HepG2 (cell line): ENCODE measurements at regions not wholly inside any gene's neighbourhood (a gene's known extent, or its start where the extent isn't known, plus 50 kb on each side); places are given as distances from the start of the nearest gene placed in this dataset.

Experiments used
- FOXK2 ChIP-seq: fragments of 450-650 bp; IDR thresholded peaks from 2 replicates; pipeline ENCODE4 v1.6.1; 2016
- HNRNPK ChIP-seq: fragments of 200-400 bp; formaldehyde crosslinking; IDR thresholded peaks from 2 replicates; pipeline ENCODE4 v1.6.1; 2018; ENCODE audit warnings: low read length, low read depth, moderate library complexity, mild to moderate bottlenecking; ENCODE audit not compliant: poor library complexity, severe bottlenecking
- ZFP36 ChIP-seq: fragments of 150-350 bp; IDR thresholded peaks from 2 replicates; pipeline ENCODE4 v1.6.1; 2018; ENCODE audit warnings: borderline replicate concordance, low read length, low read depth; ENCODE audit not compliant: partially characterized antibody
- TF ChIP-seq, protein P1 (sequence below): sonication (generic); formaldehyde crosslinking; conservative IDR thresholded peaks from 2 replicates; pipeline ENCODE4 v1.8.0; 2022; ENCODE audit warnings: mild to moderate bottlenecking, moderate library complexity, missing genetic modification reagents
- TF ChIP-seq, protein P2 (sequence below): sonication (generic); formaldehyde crosslinking; IDR thresholded peaks from 2 replicates; pipeline ENCODE4 v1.5.0; 2020; ENCODE audit warnings: mild to moderate bottlenecking, missing genetic modification reagents, moderate library complexity
- TF ChIP-seq, protein P3 (sequence below): sonication (generic); formaldehyde crosslinking; IDR thresholded peaks from 2 replicates; pipeline ENCODE4 v1.9.0; 2021; ENCODE audit warnings: missing genetic modification reagents, borderline replicate concordance

DNA sequence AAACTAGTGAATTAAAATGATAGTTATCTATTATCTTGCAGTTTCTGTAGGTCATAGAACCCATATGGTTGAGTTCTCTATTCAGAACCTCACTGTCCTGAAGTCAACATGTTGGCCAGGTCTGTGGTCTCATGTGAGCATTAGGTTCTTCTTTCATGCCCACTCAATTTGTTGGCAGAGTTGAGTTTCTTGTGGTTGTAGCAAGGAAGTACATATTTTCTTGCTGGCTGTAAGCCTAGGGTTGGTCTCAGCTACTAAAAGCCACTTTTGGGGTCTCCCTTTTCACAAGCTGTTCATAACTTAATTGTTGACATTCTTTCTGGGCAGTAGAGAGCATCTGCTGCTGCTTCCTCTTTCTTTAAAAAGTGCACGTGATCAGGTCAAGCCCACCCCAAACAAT, 1165.1 kb upstream of the NCAM2 start:
- TF ChIP-seq, protein P1, sequence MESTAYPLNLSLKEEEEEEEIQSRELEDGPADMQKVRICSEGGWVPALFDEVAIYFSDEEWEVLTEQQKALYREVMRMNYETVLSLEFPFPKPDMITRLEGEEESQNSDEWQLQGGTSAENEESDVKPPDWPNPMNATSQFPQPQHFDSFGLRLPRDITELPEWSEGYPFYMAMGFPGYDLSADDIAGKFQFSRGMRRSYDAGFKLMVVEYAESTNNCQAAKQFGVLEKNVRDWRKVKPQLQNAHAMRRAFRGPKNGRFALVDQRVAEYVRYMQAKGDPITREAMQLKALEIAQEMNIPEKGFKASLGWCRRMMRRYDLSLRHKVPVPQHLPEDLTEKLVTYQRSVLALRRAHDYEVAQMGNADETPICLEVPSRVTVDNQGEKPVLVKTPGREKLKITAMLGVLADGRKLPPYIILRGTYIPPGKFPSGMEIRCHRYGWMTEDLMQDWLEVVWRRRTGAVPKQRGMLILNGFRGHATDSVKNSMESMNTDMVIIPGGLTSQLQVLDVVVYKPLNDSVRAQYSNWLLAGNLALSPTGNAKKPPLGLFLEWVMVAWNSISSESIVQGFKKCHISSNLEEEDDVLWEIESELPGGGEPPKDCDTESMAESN (CRISPR knock-in tag) = no peak
- no peak for TF ChIP-seq FOXK2
- TF ChIP-seq HNRNPK = no peak
- TF ChIP-seq, protein P2, sequence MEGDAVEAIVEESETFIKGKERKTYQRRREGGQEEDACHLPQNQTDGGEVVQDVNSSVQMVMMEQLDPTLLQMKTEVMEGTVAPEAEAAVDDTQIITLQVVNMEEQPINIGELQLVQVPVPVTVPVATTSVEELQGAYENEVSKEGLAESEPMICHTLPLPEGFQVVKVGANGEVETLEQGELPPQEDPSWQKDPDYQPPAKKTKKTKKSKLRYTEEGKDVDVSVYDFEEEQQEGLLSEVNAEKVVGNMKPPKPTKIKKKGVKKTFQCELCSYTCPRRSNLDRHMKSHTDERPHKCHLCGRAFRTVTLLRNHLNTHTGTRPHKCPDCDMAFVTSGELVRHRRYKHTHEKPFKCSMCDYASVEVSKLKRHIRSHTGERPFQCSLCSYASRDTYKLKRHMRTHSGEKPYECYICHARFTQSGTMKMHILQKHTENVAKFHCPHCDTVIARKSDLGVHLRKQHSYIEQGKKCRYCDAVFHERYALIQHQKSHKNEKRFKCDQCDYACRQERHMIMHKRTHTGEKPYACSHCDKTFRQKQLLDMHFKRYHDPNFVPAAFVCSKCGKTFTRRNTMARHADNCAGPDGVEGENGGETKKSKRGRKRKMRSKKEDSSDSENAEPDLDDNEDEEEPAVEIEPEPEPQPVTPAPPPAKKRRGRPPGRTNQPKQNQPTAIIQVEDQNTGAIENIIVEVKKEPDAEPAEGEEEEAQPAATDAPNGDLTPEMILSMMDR (CRISPR knock-in tag) = no peak
- TF ChIP-seq ZFP36 = no peak
- TF ChIP-seq, protein P3, sequence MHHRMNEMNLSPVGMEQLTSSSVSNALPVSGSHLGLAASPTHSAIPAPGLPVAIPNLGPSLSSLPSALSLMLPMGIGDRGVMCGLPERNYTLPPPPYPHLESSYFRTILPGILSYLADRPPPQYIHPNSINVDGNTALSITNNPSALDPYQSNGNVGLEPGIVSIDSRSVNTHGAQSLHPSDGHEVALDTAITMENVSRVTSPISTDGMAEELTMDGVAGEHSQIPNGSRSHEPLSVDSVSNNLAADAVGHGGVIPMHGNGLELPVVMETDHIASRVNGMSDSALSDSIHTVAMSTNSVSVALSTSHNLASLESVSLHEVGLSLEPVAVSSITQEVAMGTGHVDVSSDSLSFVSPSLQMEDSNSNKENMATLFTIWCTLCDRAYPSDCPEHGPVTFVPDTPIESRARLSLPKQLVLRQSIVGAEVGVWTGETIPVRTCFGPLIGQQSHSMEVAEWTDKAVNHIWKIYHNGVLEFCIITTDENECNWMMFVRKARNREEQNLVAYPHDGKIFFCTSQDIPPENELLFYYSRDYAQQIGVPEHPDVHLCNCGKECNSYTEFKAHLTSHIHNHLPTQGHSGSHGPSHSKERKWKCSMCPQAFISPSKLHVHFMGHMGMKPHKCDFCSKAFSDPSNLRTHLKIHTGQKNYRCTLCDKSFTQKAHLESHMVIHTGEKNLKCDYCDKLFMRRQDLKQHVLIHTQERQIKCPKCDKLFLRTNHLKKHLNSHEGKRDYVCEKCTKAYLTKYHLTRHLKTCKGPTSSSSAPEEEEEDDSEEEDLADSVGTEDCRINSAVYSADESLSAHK (CRISPR knock-in tag) = no peak
